Endothelial cell of umbilical vein (primary cell): ENCODE measurements at regions not wholly inside any gene's neighbourhood (a gene's known extent, or its start where the extent isn't known, plus 50 kb on each side); places are given as distances from the start of the nearest gene placed in this dataset.

Experiments
- BruUV-seq: library from RNA; stranded (reverse); fragments of 400-500 nt; replicated peaks from 2 replicates; lab custom pipeline; 2021; lab: Mats Ljungman, UMichigan
- CTCF ChIA-PET: fragments of 300-600, 350-600 bp; sonication (Branson Sonifier 250); formaldehyde crosslinking; loops from one replicate; lab custom pipeline; 2021; ENCODE audit warnings: antibody characterized with exemption, inconsistent platforms; lab: Charles Lee
- POLR2A ChIA-PET: fragments of 300-600, 350-600 bp; sonication (Branson Sonifier 250); formaldehyde crosslinking; loops from one replicate; lab custom pipeline; 2021; ENCODE audit warnings: antibody characterized with exemption, inconsistent platforms; lab: Charles Lee
- DNase-seq: peaks from one replicate; pipeline ENCODE4 v3.0.0-alpha.2; 2011; ENCODE audit warnings: low read depth, low spot score
- FAIRE-seq: peaks from 2 replicates; lab custom pipeline; 2011; peaks lifted over from hg19 to GRCh38; lab: Jason Lieb, UNC
- H2AFZ ChIP-seq: 2 replicates; pipeline ENCODE4 v1.6.0; 2012; ENCODE audit warnings: low read depth, low read length, control low read depth, inconsistent platforms
- H3K27ac ChIP-seq: 2 replicates; pipeline ENCODE4 v1.5.1; 2011; ENCODE audit warnings: low read depth, mild to moderate bottlenecking, control low read depth, low read length, moderate library complexity; ENCODE audit not compliant: insufficient read depth
- H3K27me3 ChIP-seq, 2 experiments: 2 replicates each; pipeline versions ENCODE4 v1.6.0 to v1.6.1; 2011; ENCODE audit warnings: low read length in 2 of 2, mixed read lengths in 1 of 2; ENCODE audit not compliant: control insufficient read depth in 2 of 2, insufficient read depth in 2 of 2
- H3K36me3 ChIP-seq, 2 experiments: 2 replicates in 1 of 2; 3 replicates in 1 of 2; pipeline ENCODE4 v1.5.1; 2011; ENCODE audit warnings: low read length in 2 of 2, mild to moderate bottlenecking in 1 of 2, moderate library complexity in 1 of 2; ENCODE audit not compliant: control insufficient read depth in 2 of 2, insufficient read depth in 2 of 2; ENCODE audit errors: extremely low read depth in 1 of 2
- H3K4me1 ChIP-seq: 3 replicates; pipeline ENCODE4 v1.5.1; 2011; ENCODE audit warnings: mild to moderate bottlenecking, low read length; ENCODE audit not compliant: control insufficient read depth, insufficient read depth; ENCODE audit errors: extremely low read depth
- H3K4me2 ChIP-seq: 2 replicates; pipeline ENCODE4 v1.6.1; 2011; ENCODE audit warnings: low read length, control low read depth, mixed read lengths; ENCODE audit not compliant: insufficient read depth
- H3K4me3 ChIP-seq, 3 experiments: fragments of 200-600 bp in 1 of 3; sonication (generic), shearing (Covaris generic) in 1 of 3; replicated peaks in 1 of 3; 2 replicates each; pipeline ENCODE4 v1.5.1; 2011 to 2016; ENCODE audit warnings: control low read depth in 3 of 3, low read length in 3 of 3, mild to moderate bottlenecking in 2 of 3, inconsistent platforms in 1 of 3, low read depth in 1 of 3, moderate library complexity in 1 of 3; ENCODE audit not compliant: insufficient read depth in 1 of 3
- H3K79me2 ChIP-seq: 2 replicates; pipeline ENCODE4 v1.6.0; 2012; ENCODE audit warnings: low read length, inconsistent platforms; ENCODE audit not compliant: control insufficient read depth, insufficient read depth
- H3K9ac ChIP-seq: replicated peaks from 2 replicates; pipeline ENCODE3; 2011; ENCODE audit warnings: low read length, control low read depth; ENCODE audit not compliant: insufficient read depth; ENCODE audit errors: extremely low read depth
- H3K9me1 ChIP-seq: replicated peaks from 3 replicates; pipeline ENCODE4 v1.6.0; 2011; ENCODE audit warnings: mild to moderate bottlenecking, low read length; ENCODE audit not compliant: control insufficient read depth, insufficient read depth; ENCODE audit errors: extremely low read depth
- H3K9me3 ChIP-seq: replicated peaks from 2 replicates; pipeline ENCODE4 v1.5.1; 2012; ENCODE audit warnings: low read length, inconsistent platforms; ENCODE audit not compliant: control insufficient read depth, insufficient read depth
- H4K20me1 ChIP-seq: replicated peaks from 2 replicates; pipeline ENCODE3; 2011; ENCODE audit warnings: mild to moderate bottlenecking, low read length; ENCODE audit not compliant: control insufficient read depth, insufficient read depth; ENCODE audit errors: extremely low read depth
- CTCF ChIP-seq, 2 donors: IDR thresholded peaks; 1 replicate in 1 of 2; 2 replicates in 1 of 2; pipeline ENCODE4 v1.5.1; 2011; ENCODE audit warnings: low read length in 2 of 2, mild to moderate bottlenecking in 2 of 2, moderate library complexity in 2 of 2, control low read depth in 1 of 2, inconsistent platforms in 1 of 2, low read depth in 1 of 2; ENCODE audit not compliant: insufficient read depth in 1 of 2; ENCODE audit errors: extremely low read depth in 1 of 2
- EZH2 ChIP-seq: IDR thresholded peaks from 2 replicates; pipeline ENCODE4 v1.6.1; 2012; ENCODE audit warnings: borderline replicate concordance, low read depth, mild to moderate bottlenecking, moderate library complexity, low read length, inconsistent platforms; ENCODE audit not compliant: severe bottlenecking
- FOS ChIP-seq: IDR thresholded peaks from 2 replicates; pipeline ENCODE4 v1.6.1; 2011; ENCODE audit warnings: mild to moderate bottlenecking, low read length, moderate library complexity, borderline replicate concordance; ENCODE audit not compliant: insufficient read depth
- GATA2 ChIP-seq: IDR thresholded peaks from 2 replicates; pipeline ENCODE4 v1.7.0; 2011; ENCODE audit warnings: low read depth, mild to moderate bottlenecking, moderate library complexity, mixed read lengths, low read length; ENCODE audit not compliant: insufficient read length, insufficient read depth
- JUN ChIP-seq: IDR thresholded peaks from 2 replicates; pipeline ENCODE4 v1.6.1; 2011; ENCODE audit warnings: borderline replicate concordance, low read depth; ENCODE audit not compliant: insufficient read length, insufficient read depth
- MAX ChIP-seq: IDR thresholded peaks from 2 replicates; pipeline ENCODE4 v1.6.1; 2011; ENCODE audit not compliant: insufficient read depth, insufficient read length
- MYC ChIP-seq: IDR thresholded peaks from one replicate; pipeline ENCODE4 v1.6.1; 2011; ENCODE audit warnings: mild to moderate bottlenecking, low read depth, low read length
- POLR2A ChIP-seq: IDR thresholded peaks from 2 replicates; pipeline ENCODE4 v1.6.1; 2012; ENCODE audit warnings: low read depth, mild to moderate bottlenecking, control low read depth, low read length
- POLR2AphosphoS5 ChIP-seq: IDR thresholded peaks from 2 replicates; pipeline ENCODE4 v1.6.1; 2012; ENCODE audit warnings: low read depth, mild to moderate bottlenecking, control low read depth, low read length, moderate library complexity; ENCODE audit not compliant: insufficient read depth
- dilution Hi-C: fragments of 300-500 bp; cut with MboI; formaldehyde crosslinking; loops from one replicate; pipeline ENCODE4 v1.15.0; 2019; ENCODE audit warnings: low sequenced_read_pairs; ENCODE audit not compliant: extremely low pct_ligation_motif_present
- intact Hi-C: fragments of 100-400 bp; cut with micrococcal nuclease; formaldehyde crosslinking; loops from one replicate; pipeline ENCODE4 v1.10.0; 2022

GRCh38 chr18:67280486-67281242, 235.9 kb downstream of the DSEL start:
- H3K79me2 ChIP-seq = no peaks in the 10 kb centered on the region
- H3K36me3 ChIP-seq = no peaks in the 10 kb centered on the region
- no peaks in the 10 kb centered on the region for H3K9me3 ChIP-seq
- no peak overlapping the region for H3K4me3 ChIP-seq
- BruUV-seq = no TSS peak
- no peak overlapping the region for H3K4me2 ChIP-seq
- POLR2A ChIA-PET = no interaction called here
- H3K4me1 ChIP-seq = no peaks in the 10 kb centered on the region
- dilution Hi-C loops = no loop called here
- no peaks in the 10 kb centered on the region for H3K9me1 ChIP-seq
- no peaks in the 10 kb centered on the region for H3K27me3 ChIP-seq
- H3K27ac ChIP-seq = no peak overlapping the region
- TF ChIP-seq MAX (no peak), CTCF (IDR thresholded peaks at IDR 0.05; ENCODE audit: extremely low read depth in 1 of 2, insufficient read depth in 1 of 2, low read depth in 1 of 2, low read length in 2 of 2) (no peak), FOS (no peak), POLR2A (no peak), EZH2 (no peak), JUN (no peak), MYC (no peak), GATA2 (no peak), POLR2AphosphoS5 (no peak)
- CTCF ChIA-PET = interaction anchor here (1.4 kb wide), 1 partner anchor 36 kb away, joined by 4 read pairs; no protein-coding TSS in a partner anchor
- no peak for FAIRE-seq
- intact Hi-C loops = no loop called here
- no peaks in the 10 kb centered on the region for H4K20me1 ChIP-seq
- DNase-seq = no peak
- no peak overlapping the region for H2AFZ ChIP-seq
- no peak overlapping the region for H3K9ac ChIP-seq
